NB4 (cell line): ENCODE measurements at regions not wholly inside any gene's neighbourhood (a gene's known extent, or its start where the extent isn't known, plus 50 kb on each side); places are given as distances from the start of the nearest gene placed in this dataset.

Experiments
- DNase-seq: peaks from one replicate; pipeline ENCODE4 v3.0.0; 2010; ENCODE audit warnings: low read depth
- H3K4me3 ChIP-seq: one replicate; pipeline ENCODE4 v1.5.1; 2011; ENCODE audit warnings: mild to moderate bottlenecking, low read depth, low read length, moderate library complexity
- CTCF ChIP-seq: IDR thresholded peaks from one replicate; pipeline ENCODE4 v1.5.1; 2012; ENCODE audit warnings: low read depth, low read length
- MAX ChIP-seq: IDR thresholded peaks from 2 replicates; pipeline ENCODE4 v1.6.1; 2011; ENCODE audit warnings: low read depth, low read length
- MYC ChIP-seq: IDR thresholded peaks from 2 replicates; pipeline ENCODE4 v1.6.1; 2011; ENCODE audit warnings: low read depth, low read length
- POLR2A ChIP-seq: IDR thresholded peaks from 2 replicates; pipeline ENCODE4 v1.6.1; 2011; ENCODE audit warnings: mild to moderate bottlenecking; ENCODE audit not compliant: insufficient read length; ENCODE audit errors: extremely low read depth

- no peak overlapping the region for H3K4me3 ChIP-seq
- TF ChIP-seq MYC, result no peak
- TF ChIP-seq CTCF, result no peak
- no peak for TF ChIP-seq POLR2A
- no peak for TF ChIP-seq MAX
- no peak for DNase-seq
Observed at GRCh38 chr6:23389386-23389785, 736.6 kb upstream of the NRSN1 start.

GRCh38 chr6:23390221-23390620 lies 735.8 kb upstream of the NRSN1 start:
- no peak overlapping the region for H3K4me3 ChIP-seq
- no peak for TF ChIP-seq MYC
- TF ChIP-seq CTCF, result no peak
- no peak for TF ChIP-seq MAX
- no peak for TF ChIP-seq POLR2A
- no peak for DNase-seq

- TF ChIP-seq CTCF (no peak), MYC (no peak), MAX (no peak), POLR2A (no peak)
- DNase-seq, result no peak
- no peak overlapping the region for H3K4me3 ChIP-seq
Observed at GRCh38 chr6:23394681-23395080, 731.3 kb upstream of the NRSN1 start.

- TF ChIP-seq POLR2A (no peak), MAX (no peak), MYC (no peak), CTCF (no peak)
- DNase-seq, result no peak
Observed at GRCh38 chr6:23395381-23395780, 730.6 kb upstream of the NRSN1 start.

GRCh38 chr6:23396949-23397348 lies 729.1 kb upstream of the NRSN1 start:
- H3K4me3 ChIP-seq, result no peak overlapping the region
- DNase-seq, result no peak
- TF ChIP-seq POLR2A (no peak), CTCF (no peak), MYC (no peak), MAX (no peak)

More at GRCh38 chr6:23395381-23395780, 730.6 kb upstream of the NRSN1 start:
- no peak overlapping the region for H3K4me3 ChIP-seq

- DNase-seq, result no peak
- H3K4me3 ChIP-seq, result no peak overlapping the region
- TF ChIP-seq MAX (no peak), MYC (no peak), POLR2A (no peak), CTCF (no peak)
Observed at GRCh38 chr6:23403460-23403859, 722.6 kb upstream of the NRSN1 start.
